ENCODE measurements at regions not wholly inside any gene's neighbourhood (a gene's known extent, or its start where the extent isn't known, plus 50 kb on each side); places are given as distances from the start of the nearest gene placed in this dataset.

GRCh38 chr2:195296490-195296889, 360.5 kb upstream of the SLC39A10 start:
- Histone ChIP-seq H3K36me3 (no peaks in the 10 kb centered on the region), H3K9me3 (no peaks in the 10 kb centered on the region), H3K27me3 (no peaks in the 10 kb centered on the region), H3K27ac (no peak overlapping the region), H3K4me1 (no peaks in the 10 kb centered on the region), H3K4me3 (no peak overlapping the region)
- ATAC-seq, result no peak
- TF ChIP-seq CTCF (IDR thresholded peaks at IDR 0.05), result no peak
- DNase-seq, result no peak
- WGBS, 2 donors, result 19 to 21% methylated on average over 1 of the region's 1 CpG
- intact Hi-C loops (cut with DNase I), result no loop called here
- no peak for FAIRE-seq

- ATAC-seq (no peak), DNase-seq (no peak), FAIRE-seq (no peak)
- Histone ChIP-seq H3K36me3 (no peaks in the 10 kb centered on the region), H3K4me1 (no peaks in the 10 kb centered on the region), H3K27ac (no peak overlapping the region), H3K27me3 (no peaks in the 10 kb centered on the region), H3K9me3 (no peaks in the 10 kb centered on the region), H3K4me3 (no peak overlapping the region)
- intact Hi-C loops (cut with DNase I), result no loop called here
- TF ChIP-seq CTCF (IDR thresholded peaks at IDR 0.05), result no peak
These were observed 367.9 kb upstream of the SLC39A10 start for GRCh38 chr2:195289081-195289480.

- WGBS, 2 donors, result 34 to 42% methylated on average over 1 of the region's 1 CpG
- no peak for FAIRE-seq
- Histone ChIP-seq H3K4me1 (no peaks in the 10 kb centered on the region), H3K27me3 (no peaks in the 10 kb centered on the region), H3K27ac (no peak overlapping the region), H3K36me3 (no peaks in the 10 kb centered on the region), H3K9me3 (no peaks in the 10 kb centered on the region), H3K4me3 (no peak overlapping the region)
- TF ChIP-seq CTCF (IDR thresholded peaks at IDR 0.05), result no peak
- intact Hi-C loops (cut with DNase I), result no loop called here
- ATAC-seq, result no peak
- no peak for DNase-seq
These were observed 377.1 kb upstream of the SLC39A10 start for GRCh38 chr2:195279840-195280427.

- 44 to 51% methylated on average over 5 of the region's 5 CpGs for WGBS, 2 donors
- Histone ChIP-seq H3K27me3 (no peaks in the 10 kb centered on the region), H3K9me3 (no peaks in the 10 kb centered on the region), H3K4me3 (no peak overlapping the region), H3K4me1 (no peaks in the 10 kb centered on the region), H3K36me3 (no peaks in the 10 kb centered on the region), H3K27ac (no peak overlapping the region)
- no peak for TF ChIP-seq CTCF (IDR thresholded peaks at IDR 0.05)
- FAIRE-seq, result no peak
- intact Hi-C loops (cut with DNase I), result no loop called here
- DNase-seq, result no peak
- ATAC-seq, result no peak
These were observed 386.5 kb upstream of the SLC39A10 start for GRCh38 chr2:195270466-195271039.

- Histone ChIP-seq H3K4me1 (no peaks in the 10 kb centered on the region), H3K27me3 (no peaks in the 10 kb centered on the region), H3K27ac (no peak overlapping the region), H3K4me3 (no peak overlapping the region), H3K36me3 (no peaks in the 10 kb centered on the region), H3K9me3 (no peaks in the 10 kb centered on the region)
- no peak for TF ChIP-seq CTCF (IDR thresholded peaks at IDR 0.05)
- intact Hi-C loops (cut with DNase I), result no loop called here
- FAIRE-seq (no peak), ATAC-seq (no peak), DNase-seq (no peak)
- 49 to 51% methylated on average over 6 of the region's 6 CpGs for WGBS, 2 donors
These were observed 387.8 kb upstream of the SLC39A10 start for GRCh38 chr2:195269220-195269619.
